ENCODE measurements at regions not wholly inside any gene's neighbourhood (a gene's known extent, or its start where the extent isn't known, plus 50 kb on each side); places are given as distances from the start of the nearest gene placed in this dataset.
"Not testable (repeated sequence)": the region's sequence is repeated elsewhere in the genome, so short reads cannot be mapped to it uniquely, and the experiment has no call there.

- H3K36me3 Mint-ChIP-seq (ENCODE audit: low read depth); DNase-seq; H3K27me3 Mint-ChIP-seq (ENCODE audit: insufficient read depth); H3K27ac Mint-ChIP-seq; H3K9me3 Mint-ChIP-seq: not testable (repeated sequence)
- Mint-ChIP-seq H3K4me3 (peak overlapping the region; percentile 65; the same call in 1 of the 2 replicates), H3K4me1 (ENCODE audit: low read depth) (peaks cover 17% of the 10 kb centered on the region; the same call in 1 of the 2 replicates)
Observed at GRCh38 chr11:50818789-50819188, 786.1 kb downstream of the OR4C45 start.
